ENCODE measurements at regions not wholly inside any gene's neighbourhood (a gene's known extent, or its start where the extent isn't known, plus 50 kb on each side); places are given as distances from the start of the nearest gene placed in this dataset.

DNA sequence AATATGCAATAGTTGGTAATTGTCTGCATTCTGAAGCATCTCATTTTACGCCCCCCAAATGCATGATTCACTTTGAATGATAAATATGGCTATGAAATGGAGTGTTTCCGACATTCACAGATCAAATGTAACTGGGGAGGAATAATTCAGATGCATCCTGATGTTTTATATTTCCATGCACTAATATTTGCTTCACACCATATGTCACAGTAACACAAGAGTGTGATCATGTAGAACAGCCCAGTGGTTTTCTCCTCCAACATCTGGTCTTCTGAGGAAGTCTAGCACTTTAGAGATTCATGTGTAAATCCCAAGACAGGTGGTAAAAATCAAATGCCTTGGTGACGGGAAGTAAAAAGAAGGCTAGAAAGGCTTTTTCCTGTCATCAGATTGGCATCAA is 273.1 kb downstream of the DIO2 start:
- no peaks in the 10 kb centered on the region for H3K79me2 ChIP-seq (ENCODE audit: insufficient read depth, low read depth)
- no peaks in the 10 kb centered on the region for H3K27me3 ChIP-seq (ENCODE audit: insufficient read depth, low read depth)
- H4K20me1 ChIP-seq (ENCODE audit: insufficient read depth), result no peaks in the 10 kb centered on the region
- H3K27ac ChIP-seq, result no peak overlapping the region
- TF ChIP-seq, protein P1, sequence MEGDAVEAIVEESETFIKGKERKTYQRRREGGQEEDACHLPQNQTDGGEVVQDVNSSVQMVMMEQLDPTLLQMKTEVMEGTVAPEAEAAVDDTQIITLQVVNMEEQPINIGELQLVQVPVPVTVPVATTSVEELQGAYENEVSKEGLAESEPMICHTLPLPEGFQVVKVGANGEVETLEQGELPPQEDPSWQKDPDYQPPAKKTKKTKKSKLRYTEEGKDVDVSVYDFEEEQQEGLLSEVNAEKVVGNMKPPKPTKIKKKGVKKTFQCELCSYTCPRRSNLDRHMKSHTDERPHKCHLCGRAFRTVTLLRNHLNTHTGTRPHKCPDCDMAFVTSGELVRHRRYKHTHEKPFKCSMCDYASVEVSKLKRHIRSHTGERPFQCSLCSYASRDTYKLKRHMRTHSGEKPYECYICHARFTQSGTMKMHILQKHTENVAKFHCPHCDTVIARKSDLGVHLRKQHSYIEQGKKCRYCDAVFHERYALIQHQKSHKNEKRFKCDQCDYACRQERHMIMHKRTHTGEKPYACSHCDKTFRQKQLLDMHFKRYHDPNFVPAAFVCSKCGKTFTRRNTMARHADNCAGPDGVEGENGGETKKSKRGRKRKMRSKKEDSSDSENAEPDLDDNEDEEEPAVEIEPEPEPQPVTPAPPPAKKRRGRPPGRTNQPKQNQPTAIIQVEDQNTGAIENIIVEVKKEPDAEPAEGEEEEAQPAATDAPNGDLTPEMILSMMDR (conservative IDR thresholded peaks at IDR 0.05; ENCODE audit: low read depth, low read length), result no peak
- no peaks in the 10 kb centered on the region for H3K4me1 ChIP-seq (ENCODE audit: low read depth, poor library complexity, severe bottlenecking)
- no peak overlapping the region for H3K4me3 ChIP-seq (IDR thresholded peaks at IDR 0.05; ENCODE audit: insufficient read depth, low read depth, low read length)
- no peak overlapping the region for H3K9ac ChIP-seq
- no peaks in the 10 kb centered on the region for H3K36me3 ChIP-seq (ENCODE audit: insufficient read depth)
- no peak overlapping the region for H2AFZ ChIP-seq (ENCODE audit: low read depth)
- H3K4me2 ChIP-seq, result no peak overlapping the region

DNA sequence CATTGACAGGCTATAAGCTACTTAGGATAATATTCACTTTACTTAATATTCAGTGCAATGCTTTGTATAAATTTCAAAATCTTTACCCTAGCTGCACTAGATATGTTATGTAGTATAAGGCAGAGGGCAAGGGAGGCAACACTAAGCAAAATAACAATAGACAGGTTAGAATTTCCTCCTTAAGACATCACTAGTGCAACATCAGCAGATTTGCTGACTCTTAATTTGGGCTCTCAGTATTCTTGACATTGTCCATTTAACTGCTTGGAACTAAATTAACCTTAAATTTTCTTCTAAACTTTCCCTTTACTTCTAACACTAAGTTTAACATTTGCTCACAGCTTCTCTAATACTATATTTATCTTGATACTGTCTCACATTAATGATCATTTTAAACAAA is 273.9 kb downstream of the DIO2 start:
- H3K9ac ChIP-seq, result no peak overlapping the region
- H3K4me1 ChIP-seq (ENCODE audit: low read depth, poor library complexity, severe bottlenecking), result no peaks in the 10 kb centered on the region
- no peak overlapping the region for H3K4me3 ChIP-seq (IDR thresholded peaks at IDR 0.05; ENCODE audit: insufficient read depth, low read depth, low read length)
- H3K27ac ChIP-seq, result no peak overlapping the region
- no peak overlapping the region for H3K4me2 ChIP-seq
- H3K36me3 ChIP-seq (ENCODE audit: insufficient read depth), result no peaks in the 10 kb centered on the region
- H3K27me3 ChIP-seq (ENCODE audit: insufficient read depth, low read depth), result no peaks in the 10 kb centered on the region
- no peaks in the 10 kb centered on the region for H4K20me1 ChIP-seq (ENCODE audit: insufficient read depth)
- H3K79me2 ChIP-seq (ENCODE audit: insufficient read depth, low read depth), result no peaks in the 10 kb centered on the region
- TF ChIP-seq, protein P1 (conservative IDR thresholded peaks at IDR 0.05; ENCODE audit: low read depth, low read length), result no peak
- no peak overlapping the region for H2AFZ ChIP-seq (ENCODE audit: low read depth)

DNA sequence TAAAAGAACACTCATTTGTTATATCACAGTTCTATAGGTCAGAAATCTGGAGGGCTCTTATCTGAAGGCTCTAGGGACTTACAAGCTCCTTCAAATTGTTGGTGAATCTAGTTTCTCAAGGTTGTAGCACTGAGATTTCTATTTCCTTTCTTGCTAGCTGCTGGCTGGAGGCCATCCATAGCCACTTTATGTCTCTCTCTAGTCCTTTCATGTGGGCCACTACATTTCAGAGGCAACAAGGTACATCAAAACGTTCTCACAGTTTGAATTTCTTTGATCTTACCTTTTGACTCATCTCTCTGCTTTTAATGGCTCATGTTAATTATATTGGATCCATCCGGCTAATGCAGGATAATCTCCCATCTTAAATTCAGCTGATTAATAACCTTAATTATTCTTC is 286.8 kb downstream of the DIO2 start:
- no peaks in the 10 kb centered on the region for H3K27me3 ChIP-seq (ENCODE audit: insufficient read depth, low read depth)
- no peak overlapping the region for H2AFZ ChIP-seq (ENCODE audit: low read depth)
- no peaks in the 10 kb centered on the region for H3K79me2 ChIP-seq (ENCODE audit: insufficient read depth, low read depth)
- no peak overlapping the region for H3K9ac ChIP-seq
- H3K4me2 ChIP-seq, result no peak overlapping the region
- H3K27ac ChIP-seq, result no peak overlapping the region
- H3K36me3 ChIP-seq (ENCODE audit: insufficient read depth), result no peaks in the 10 kb centered on the region
- H3K4me3 ChIP-seq (IDR thresholded peaks at IDR 0.05; ENCODE audit: insufficient read depth, low read depth, low read length), result no peak overlapping the region
- TF ChIP-seq, protein P1 (conservative IDR thresholded peaks at IDR 0.05; ENCODE audit: low read depth, low read length), result no peak
- no peaks in the 10 kb centered on the region for H3K4me1 ChIP-seq (ENCODE audit: low read depth, poor library complexity, severe bottlenecking)
- no peaks in the 10 kb centered on the region for H4K20me1 ChIP-seq (ENCODE audit: insufficient read depth)

GRCh38 chr14:79920180-79920692 is 291.1 kb downstream of the DIO2 start:
- H3K4me3 ChIP-seq (IDR thresholded peaks at IDR 0.05; ENCODE audit: insufficient read depth, low read depth, low read length), result no peak overlapping the region
- H3K4me2 ChIP-seq, result no peak overlapping the region
- no peaks in the 10 kb centered on the region for H3K4me1 ChIP-seq (ENCODE audit: low read depth, poor library complexity, severe bottlenecking)
- TF ChIP-seq, protein P1 (conservative IDR thresholded peaks at IDR 0.05; ENCODE audit: low read depth, low read length), result no peak
- no peaks in the 10 kb centered on the region for H3K36me3 ChIP-seq (ENCODE audit: insufficient read depth)
- H2AFZ ChIP-seq (ENCODE audit: low read depth), result no peak overlapping the region
- no peaks in the 10 kb centered on the region for H3K79me2 ChIP-seq (ENCODE audit: insufficient read depth, low read depth)
- no peak overlapping the region for H3K9ac ChIP-seq
- no peak overlapping the region for H3K27ac ChIP-seq
- H3K27me3 ChIP-seq (ENCODE audit: insufficient read depth, low read depth), result no peaks in the 10 kb centered on the region
- no peaks in the 10 kb centered on the region for H4K20me1 ChIP-seq (ENCODE audit: insufficient read depth)

All from KMS-11 (cell line).